HepG2 (cell line): ENCODE measurements at regions not wholly inside any gene's neighbourhood (a gene's known extent, or its start where the extent isn't known, plus 50 kb on each side); places are given as distances from the start of the nearest gene placed in this dataset.

Experiments
- ARNTL ChIP-seq: sonication (generic); formaldehyde crosslinking; IDR thresholded peaks from 2 replicates; pipeline ENCODE4 v1.4.0; 2020; ENCODE audit warnings: mild to moderate bottlenecking, missing genetic modification reagents
- CREM ChIP-seq, 2 experiments: sonication (generic) in 1 of 2; formaldehyde crosslinking in 1 of 2; IDR thresholded peaks; 2 replicates each; pipeline versions ENCODE4 v1.4.0 to v1.6.1; 2016 to 2020; ENCODE audit warnings: antibody characterized with exemption in 1 of 2, mild to moderate bottlenecking in 1 of 2, missing genetic modification reagents in 1 of 2
- PHF20 ChIP-seq: sonication (generic); formaldehyde crosslinking; IDR thresholded peaks from 2 replicates; pipeline ENCODE4 v1.5.0; 2020; ENCODE audit warnings: mild to moderate bottlenecking, missing genetic modification reagents

- TF ChIP-seq CREM (IDR thresholded peaks at IDR 0.05) = no peak
- TF ChIP-seq CREM (CRISPR knock-in tag; IDR thresholded peaks at IDR 0.05) = no peak
- TF ChIP-seq ARNTL (CRISPR knock-in tag) = no peak
- no peak for TF ChIP-seq PHF20 (CRISPR knock-in tag)
Observed at GRCh38 chr21:19322360-19322759, 918.8 kb upstream of the TMPRSS15 start.
